NCI-H2107 treated with DMSO at 0.1 percent for 48 hours (cell line): ENCODE measurements at regions not wholly inside any gene's neighbourhood (a gene's known extent, or its start where the extent isn't known, plus 50 kb on each side); places are given as distances from the start of the nearest gene placed in this dataset.

Experiments
- DNase-seq: peaks from one replicate; lab custom pipeline; 2025; ENCODE audit not compliant: unreplicated experiment; lab: John Stamatoyannopoulos, UW

DNA sequence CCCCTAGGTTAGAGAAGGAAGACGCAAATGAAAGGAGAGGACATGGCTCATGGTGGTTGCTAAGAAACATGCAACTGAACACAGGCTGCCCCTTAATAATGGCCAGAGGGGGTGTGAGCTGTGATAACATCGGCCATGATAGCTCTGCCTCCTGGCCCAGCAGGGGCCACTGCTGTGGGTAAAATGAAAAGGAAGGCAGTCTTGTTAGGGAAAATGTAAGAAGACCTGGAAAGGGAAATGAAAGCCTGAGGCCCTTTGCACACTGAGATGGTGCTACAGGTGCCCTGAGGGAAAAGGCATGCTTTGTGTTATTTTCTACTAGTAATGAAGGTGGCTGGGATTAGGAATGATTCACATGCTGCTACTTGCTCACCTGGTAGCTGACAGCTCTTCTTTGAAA, 123.6 kb upstream of the MID1 start:
- no peak for DNase-seq

DNA sequence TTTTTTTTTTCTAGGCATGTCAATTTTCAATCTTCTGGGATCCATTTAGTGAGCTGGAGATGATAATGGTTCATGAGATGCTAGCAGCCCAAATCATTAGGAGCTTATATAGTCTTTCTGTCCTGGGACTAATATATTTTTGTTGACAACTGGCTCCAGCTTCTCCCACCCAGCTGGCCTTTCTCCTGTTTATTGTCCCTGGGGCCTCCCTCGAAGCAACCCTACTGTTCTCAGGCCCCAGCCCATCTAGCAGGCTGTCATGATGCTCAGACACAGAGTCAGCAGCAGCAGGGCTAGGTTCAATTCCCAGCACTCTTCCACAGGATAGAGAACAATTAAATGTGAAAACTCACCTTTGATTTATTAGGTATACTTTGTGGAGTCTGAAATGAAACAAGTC, 127.6 kb upstream of the MID1 start:
- DNase-seq = no peak

DNA sequence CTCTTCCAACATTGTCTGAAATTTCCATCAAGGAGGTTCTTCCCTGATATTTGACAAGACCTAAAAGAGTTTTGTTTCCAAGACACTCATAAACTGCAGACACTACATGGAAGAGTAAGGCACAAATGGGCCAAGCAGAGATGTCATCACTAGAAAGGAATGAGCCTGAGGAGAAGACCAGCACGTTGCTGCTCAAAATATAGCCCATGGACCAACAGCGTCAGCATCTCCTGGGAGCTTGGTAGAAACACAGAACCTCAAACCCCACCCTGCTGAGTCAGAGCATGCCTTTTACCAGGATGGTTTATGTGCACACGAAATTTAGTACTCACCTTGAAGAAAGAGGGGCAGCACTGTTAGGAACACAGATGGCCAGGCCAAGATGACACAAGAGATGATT, 128.7 kb upstream of the MID1 start:
- no peak for DNase-seq

DNA sequence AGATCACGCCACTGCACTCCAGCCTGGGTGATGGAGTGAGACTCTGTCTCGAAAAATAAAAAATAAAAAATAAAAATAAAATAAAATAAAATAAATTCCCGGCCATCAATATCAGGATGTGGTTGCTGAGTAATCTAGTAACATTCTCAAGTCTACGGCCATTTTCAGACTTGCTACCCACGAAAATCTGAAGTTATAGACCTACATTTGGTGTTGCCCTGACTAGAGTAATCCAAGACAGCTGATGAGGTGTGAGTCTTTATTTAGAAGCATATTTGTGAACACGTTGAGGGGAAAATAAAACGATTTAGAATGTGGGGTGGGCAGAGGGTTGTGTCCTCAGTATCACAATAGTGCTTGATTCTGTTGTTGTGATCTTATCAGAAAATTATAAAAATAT, 130.2 kb upstream of the MID1 start:
- DNase-seq = no peak

DNA sequence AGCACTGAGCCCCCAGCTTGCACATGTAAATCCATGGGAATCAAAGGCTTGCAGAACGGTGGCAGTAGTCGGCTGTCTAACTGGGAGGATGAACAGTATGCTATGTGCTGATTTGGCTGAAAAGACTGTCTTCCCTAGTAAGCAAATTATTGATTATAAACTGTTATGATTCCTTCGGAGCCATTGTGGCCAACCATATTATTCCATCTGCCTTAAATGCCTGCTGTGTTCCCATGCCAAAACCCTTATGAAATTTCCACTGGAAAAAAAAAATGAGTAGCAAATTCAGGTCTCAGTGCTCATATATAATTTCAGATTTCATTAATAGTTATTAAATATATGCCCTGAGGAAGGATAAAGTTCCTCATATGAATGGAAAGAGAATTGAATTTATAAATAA, 132.7 kb upstream of the MID1 start:
- DNase-seq = no peak

DNA sequence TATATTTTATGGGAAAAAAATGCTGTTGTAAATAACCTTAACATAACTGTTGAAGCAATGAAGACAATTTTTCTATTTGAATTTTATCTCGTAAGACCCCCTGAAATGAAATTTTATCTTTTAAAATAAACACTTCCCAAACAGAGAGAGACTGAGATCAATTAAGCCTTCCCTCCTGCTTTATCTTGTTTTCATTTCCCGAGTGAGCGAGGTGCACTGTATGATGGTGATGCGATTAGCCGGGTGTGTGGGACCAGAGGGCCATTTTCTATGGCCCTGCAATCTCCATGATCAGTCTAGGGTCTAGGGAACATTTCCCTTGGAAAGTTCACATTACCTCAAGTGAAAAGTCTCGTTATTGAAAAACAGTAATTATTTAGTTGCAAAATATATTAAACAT, 134.1 kb upstream of the MID1 start:
- DNase-seq = no peak

DNA sequence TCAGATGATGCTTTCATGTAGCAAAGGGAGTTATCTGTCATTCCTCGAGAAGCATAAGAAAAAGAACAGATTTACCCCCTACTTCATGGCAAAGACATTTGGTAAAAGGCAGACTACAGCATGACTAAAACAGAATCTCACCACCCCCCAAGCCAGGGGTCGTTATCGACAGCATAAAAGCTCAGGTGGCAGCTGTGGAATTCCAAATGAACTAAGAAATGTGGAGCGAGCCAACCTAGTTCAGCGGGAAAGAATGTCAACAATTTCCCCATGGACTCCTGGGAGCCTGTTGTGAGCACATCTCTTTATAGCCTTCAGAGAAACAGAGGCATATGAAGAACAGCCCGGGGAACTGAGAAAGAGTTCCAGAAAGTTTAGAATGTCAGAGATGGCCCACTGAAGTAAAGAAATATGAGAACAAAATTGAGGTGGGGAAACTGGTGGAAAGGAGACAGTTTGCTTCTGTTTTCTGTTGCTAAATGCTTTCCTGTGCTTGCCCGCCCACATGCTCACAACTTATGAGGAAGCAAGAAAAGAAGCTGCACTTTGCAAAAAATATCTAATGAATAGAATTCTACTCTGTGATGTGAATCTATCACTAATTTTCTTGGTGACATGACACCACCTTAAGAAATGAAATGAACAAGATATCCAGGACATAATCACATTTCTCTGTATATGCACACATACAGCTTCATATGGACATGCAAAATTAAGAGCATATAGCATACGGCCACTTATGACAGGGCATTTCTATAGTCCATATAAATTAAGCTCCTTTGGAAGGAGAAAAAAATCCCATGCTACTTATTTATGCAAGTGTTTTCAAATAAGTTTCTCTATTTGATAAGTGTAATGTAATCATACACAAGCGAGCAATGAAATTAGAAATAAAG, 135.3 kb upstream of the MID1 start:
- DNase-seq = no peak

DNA sequence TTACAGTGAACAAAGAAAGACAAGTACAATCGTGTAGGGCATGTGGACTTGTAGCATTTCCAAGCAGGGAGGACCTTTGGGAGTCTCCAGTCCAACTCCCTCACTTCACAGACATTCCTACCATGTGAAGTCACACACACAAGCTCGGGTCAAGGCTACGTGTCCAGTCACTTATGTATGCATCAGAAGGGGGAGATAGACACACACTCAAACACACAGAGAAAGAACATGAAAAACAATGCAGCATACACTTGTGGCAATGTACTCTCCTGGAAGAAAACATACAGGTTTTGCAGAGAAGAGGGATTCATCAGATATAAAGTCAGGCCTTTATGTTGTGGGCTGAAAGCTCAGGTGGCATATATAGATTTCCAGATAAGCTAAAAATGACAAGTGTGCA, 136.1 kb upstream of the MID1 start:
- DNase-seq = no peak

DNA sequence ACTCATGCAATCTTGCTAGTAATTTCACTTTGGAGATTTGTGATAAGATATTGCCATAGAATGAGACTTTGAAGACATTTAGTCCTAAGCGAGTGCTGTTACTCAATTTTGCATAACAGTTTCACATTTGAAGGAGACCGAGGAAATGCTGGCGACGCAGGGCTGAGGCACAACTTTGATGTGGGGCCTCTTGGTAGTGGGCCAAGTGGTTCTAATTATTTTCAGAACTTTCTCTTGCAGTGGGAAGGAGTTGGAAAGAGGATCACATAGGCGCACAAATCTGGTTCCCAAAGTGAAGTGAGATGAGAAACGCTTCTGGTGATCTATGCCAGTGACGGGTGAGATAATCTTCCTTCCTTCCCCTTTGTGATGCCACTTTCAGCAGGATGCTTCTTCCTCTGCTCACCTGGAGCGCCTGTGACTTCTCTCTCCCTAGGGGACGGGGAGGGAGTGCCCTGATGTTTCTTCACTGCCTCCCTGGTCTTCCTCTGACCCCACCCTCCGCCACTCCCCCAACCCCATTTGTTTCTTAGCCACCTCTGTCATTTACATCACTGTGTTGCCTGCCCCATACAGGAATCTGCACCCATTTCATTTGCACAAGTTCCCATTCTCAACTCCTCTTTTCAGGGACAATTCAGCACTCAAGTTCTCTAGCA, 138.9 kb upstream of the MID1 start:
- DNase-seq = no peak

DNA sequence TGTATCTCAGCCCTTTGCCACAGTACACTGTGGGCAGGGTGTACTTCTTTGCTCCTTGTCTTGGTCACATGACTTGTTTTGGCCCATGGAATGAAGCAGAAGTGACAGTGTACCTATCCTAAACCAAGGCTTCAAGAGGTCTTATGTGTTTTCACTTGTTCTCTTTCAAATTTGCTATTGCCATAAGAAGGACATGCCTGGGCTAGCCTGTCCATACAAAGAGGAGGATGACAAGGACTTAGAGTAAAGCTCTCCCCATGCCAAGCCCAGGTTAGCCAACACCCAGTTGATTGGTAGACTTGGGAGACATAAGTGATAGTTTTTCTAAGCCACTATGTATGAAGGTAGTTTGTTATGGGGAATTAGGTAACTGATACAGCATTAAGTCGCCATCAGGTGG, 141.1 kb upstream of the MID1 start:
- no peak for DNase-seq

DNA sequence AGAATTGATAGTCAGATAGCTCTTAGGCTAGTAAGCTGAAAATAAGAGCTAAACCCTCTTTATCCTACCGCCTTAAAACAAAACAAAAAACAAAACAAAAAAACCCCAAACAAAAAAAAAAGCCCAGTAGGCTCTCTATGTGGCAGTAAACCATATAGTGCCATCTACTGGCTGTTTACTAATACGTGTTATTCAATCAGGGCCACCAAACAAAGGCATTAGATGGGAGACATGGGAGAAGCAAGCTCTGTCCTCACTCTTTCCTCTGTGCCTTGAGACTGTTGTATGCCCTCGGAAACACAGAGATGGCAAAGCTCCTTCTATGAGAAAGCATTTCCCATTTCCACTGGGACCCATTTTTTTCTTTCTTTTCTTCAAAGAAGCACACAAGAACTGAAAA, 148.8 kb upstream of the MID1 start:
- DNase-seq = peak; percentile 80

DNA sequence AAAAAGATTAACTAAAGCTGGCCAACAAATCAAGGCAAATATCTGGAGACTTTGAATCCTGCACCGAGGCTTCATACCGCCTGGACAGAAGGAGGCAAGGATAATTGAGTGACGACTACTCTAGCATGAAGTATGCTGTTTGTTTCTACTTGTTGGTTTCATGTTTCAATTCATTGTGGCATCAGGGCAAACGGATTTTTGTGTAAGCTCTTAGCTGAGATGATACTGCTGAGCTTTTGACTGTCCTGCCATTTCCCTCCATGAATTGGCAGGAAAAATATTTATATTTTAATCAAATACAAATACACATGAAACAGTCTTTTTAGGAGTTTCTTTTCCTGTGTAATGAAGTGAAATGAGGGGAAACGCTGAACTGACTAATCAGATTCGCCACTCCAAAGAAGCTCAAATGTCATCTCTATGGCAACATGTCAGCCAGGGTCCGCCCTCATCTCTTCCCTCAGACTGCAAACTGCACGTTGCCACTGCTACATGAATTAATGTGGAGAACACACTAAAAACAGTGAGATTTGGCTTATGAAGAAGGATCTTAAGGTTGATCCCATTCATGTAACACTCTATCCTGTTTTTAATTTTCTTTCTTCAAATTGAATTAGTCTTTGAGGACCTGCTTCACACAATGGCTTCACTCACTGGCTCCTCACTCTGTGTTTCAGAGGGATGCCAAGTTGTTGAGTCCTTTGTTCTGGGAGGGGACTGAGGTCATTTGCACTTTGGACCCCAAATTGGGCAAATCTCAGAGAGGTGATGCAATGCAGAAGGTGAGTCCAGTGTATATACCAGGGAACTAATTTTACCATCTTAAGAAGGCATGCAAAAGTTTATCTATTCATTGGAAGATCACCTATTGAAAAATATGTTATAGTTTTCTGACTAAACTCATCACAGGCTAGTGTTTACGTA, 149.6 kb upstream of the MID1 start:
- peak; percentile 88 for DNase-seq

DNA sequence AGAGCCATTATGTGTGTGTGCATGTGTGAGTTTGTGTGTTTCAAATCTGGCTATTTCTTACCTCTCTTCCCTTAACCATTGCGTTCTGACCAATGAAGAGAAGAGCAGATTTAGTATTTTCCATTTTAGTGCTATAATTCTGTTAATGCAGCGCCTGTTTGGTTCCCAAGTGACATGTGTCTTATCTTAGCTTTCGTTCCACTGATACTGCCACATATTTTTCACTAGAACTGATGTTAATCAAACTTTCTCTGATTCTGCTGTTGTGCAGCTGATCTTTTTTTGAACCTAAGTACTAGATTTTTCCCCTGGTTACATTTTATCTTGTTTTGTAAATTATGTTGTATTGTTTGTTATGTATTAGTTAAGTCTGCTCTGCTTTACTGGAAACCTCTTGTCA, 152.9 kb upstream of the MID1 start:
- no peak for DNase-seq

DNA sequence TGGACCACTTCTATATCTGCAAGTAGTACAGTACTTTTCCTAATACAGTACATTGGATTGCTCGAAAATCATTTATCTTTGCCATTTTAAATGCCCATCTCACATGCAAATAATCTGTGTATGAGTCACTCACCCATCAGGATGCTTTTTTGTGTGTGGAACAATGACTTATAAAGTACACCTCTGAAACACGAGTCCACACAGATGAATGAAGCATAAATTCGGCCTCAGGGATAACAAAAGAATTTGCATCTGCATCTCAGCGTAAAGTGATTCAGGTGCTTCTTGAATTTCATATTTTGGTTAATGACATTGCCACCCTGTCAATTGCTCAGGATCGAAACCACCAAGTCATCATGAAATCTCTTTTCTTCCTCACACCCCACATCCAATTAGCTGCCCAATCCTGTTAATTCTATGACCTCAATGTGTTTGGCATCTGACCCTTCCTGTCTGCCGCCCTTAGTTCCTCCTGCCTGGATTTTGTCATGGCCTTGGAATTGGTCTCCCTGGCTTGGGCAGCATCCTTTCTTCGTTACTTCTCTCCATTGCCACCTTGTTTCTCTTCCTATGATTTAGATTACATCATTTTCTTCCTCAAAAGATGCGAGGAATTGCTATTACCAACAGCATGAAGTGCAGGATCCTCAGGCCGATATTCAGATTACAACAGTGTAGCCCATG, 161.6 kb upstream of the MID1 start:
- peak; percentile 75 for DNase-seq

DNA sequence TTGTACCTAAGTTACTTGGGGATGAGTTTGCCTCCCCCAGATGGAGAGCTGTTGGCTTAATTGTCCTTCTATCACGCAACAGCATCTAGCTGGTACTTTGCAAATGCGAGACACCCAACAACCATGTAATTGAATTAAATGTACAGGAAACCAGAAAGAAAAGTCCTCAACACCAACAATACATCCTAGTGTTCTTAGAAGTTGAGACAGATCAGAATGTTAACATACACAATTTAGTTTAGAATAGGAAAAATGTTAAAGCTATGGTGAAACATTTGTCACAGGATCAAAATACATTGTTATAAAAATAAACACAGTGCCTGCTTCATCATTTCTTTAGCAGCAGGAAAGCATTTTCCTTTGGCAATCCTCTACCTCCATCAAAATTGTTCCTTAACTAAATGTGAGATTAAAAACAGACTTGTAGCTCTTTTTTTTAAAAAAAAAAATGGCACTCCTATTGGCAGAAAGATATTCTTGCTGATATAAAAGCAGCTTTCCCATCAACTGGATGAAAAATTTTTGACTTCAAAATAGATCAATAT, 163.1 kb upstream of the MID1 start:
- DNase-seq = no peak

DNA sequence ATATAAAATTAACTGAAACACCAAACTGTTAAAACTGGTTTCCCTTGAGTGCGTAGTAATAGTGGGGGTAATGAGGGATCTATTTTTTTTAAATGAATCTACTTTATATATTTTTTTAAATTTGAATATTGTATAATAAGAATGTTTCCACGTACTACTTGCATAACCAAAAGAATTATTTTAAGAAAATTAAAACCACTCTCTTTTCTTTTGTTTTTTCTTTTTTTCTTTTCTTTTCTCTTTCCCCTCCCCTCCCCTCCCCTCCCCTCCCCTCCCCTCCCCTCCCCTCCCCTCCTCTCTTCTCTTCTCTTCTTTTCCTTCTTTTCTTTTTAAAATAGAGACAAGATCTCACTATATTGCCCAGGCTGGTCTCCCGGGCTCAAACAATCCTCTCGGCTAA, 166.9 kb upstream of the MID1 start:
- no peak for DNase-seq

DNA sequence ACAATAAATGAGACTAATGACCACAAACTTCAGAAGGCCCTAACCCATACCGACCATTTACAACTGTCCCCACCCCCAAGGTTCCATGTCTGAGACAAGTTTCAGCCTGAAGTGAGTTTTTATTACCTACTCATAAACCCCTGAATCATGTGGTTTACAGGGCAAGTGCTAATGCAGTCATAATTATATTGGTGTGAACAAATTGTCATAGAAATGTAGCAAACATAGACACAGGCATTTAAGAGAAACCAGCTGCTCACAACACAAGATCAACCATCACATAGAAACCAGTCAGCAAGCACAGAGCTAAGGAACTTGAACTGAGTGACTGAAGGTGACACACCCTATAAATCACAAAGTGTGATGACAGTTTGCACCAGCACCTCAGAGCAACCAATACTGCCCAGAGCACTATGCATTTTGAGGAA, 173.8 kb upstream of the MID1 start:
- DNase-seq = no peak

DNA sequence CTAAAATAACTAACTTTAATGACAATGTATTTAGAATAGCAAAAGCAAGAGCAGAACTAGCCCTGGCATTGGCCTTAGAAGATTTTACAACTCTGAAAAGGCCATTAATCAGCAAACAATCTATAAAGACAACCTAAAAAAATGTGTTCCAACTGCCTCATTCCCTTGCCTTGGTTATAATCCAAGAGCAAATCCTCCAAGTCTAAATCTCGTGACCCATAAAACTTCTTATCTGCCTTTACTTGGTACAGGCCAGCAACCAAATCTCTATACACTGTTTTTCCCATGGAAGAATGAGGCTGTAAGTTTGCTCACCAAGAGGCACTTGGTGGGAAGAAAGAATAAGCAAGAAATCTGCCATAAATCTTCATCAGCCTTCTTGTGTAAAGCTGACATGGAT, 175.3 kb upstream of the MID1 start:
- no peak for DNase-seq

DNA sequence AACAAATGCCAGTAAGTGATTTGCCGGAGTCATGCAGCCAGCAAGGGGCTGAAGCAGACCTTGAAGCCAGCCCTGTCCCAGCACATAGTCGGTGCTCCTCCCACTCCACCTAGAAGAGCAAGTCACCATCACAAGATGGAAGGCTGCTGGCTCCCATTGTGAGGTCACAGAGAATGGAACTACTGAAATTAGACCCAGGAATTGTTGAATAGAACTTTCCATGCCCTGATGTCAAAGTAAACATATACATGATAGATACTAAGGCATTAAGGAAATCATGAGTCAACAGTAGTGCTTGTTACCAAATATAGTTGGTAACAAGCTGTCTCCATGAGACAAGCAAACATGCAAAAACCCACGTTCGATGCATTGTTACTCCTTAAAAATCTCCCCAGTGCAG, 177.1 kb upstream of the MID1 start:
- no peak for DNase-seq

DNA sequence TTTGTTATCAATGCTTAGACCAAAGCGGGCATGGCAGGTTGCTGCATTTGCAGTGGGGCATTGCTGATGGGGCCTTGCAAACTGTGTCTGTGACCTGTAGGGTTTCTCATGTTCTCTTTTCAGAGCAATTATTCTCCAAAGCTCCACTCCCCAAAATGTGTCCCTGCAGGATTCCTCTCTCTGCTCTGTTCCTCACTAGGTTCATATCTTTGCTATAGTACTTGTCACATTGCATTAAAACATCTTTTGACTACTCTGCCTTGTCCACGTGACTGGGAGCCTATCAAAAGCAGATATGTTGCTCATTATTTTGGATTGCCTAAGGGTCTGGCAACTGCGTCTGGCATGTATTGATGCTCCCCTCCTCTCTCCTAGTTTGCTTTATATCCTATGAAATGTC, 177.7 kb upstream of the MID1 start:
- DNase-seq = no peak

DNA sequence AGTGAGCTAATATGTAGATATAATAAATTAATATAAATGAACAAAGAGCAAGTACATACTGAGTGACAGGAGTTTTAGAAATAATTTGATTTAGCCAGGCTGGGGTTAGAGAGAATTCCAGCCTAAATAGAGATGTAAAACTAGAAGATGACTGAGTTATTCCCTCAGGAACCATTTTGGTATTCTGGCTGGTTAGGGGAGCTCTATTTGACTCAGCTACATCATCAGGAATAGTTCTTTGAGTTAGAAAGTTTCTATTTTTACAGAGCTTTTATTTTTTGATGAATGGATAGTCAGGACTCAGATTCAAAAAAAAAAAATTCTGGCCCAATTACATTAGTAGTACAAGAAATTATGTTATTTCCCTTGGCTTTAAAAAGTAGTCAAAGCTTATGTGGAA, 180.4 kb upstream of the MID1 start:
- DNase-seq = no peak
